Tibial nerve (tissue), 4 donors: ENCODE measurements at regions not wholly inside any gene's neighbourhood (a gene's known extent, or its start where the extent isn't known, plus 50 kb on each side); places are given as distances from the start of the nearest gene placed in this dataset.

Experiments used
- DNase-seq, 2 donors: peaks; one replicate each; pipeline ENCODE4 v3.0.0-alpha.2; 2019; ENCODE audit warnings: low spot score in 2 of 2
- H3K27ac ChIP-seq, 4 donors: fragments of 200-600 bp; sonication (generic) in 3 of 4; one replicate each; pipeline ENCODE4 v1.5.1; 2017 to 2019; ENCODE audit warnings: mild to moderate bottlenecking in 1 of 4
- H3K27me3 ChIP-seq, 2 donors: fragments of 200-600 bp; sonication (generic) in 1 of 2; one replicate each; pipeline versions ENCODE4 v1.5.1 to v1.6.0; 2017 to 2019
- H3K36me3 ChIP-seq, 3 donors: fragments of 200-600 bp; sonication (generic); one replicate each; pipeline ENCODE4 v1.5.1; 2018 to 2019
- H3K4me1 ChIP-seq, 4 donors: fragments of 200-600 bp; sonication (generic) in 3 of 4; one replicate each; pipeline ENCODE4 v1.5.1; 2017 to 2019
- H3K4me3 ChIP-seq, 4 donors: fragments of 200-600 bp; sonication (generic) in 3 of 4; one replicate each; pipeline ENCODE4 v1.5.1; 2017 to 2019; ENCODE audit warnings: mild to moderate bottlenecking in 1 of 4, moderate library complexity in 1 of 4
- H3K9me3 ChIP-seq, 4 donors: fragments of 200-600 bp; sonication (generic) in 3 of 4; one replicate each; pipeline ENCODE4 v1.5.1; 2017 to 2019
- EP300 ChIP-seq, 2 donors: sonication (generic); formaldehyde crosslinking; IDR thresholded peaks; one replicate each; pipeline ENCODE4 v1.6.1; 2017; ENCODE audit warnings: antibody characterized with exemption in 2 of 2, mild to moderate bottlenecking in 1 of 2
- POLR2A ChIP-seq, 2 donors: fragments of 450-650 bp; IDR thresholded peaks; one replicate each; pipeline ENCODE4 v1.6.1; 2017; ENCODE audit warnings: antibody characterized with exemption in 2 of 2, mild to moderate bottlenecking in 2 of 2, moderate library complexity in 2 of 2
- WGBS, 2 donors: methylation state at CpG; one replicate each; pipeline ENCODE4 v1.1.5; 2018; 5-methylcytosine and 5-hydroxymethylcytosine counted together
- TF ChIP-seq, protein P1 (sequence below), 5 experiments: fragments of 200-600 bp in 3 of 5; fragments of 450-650 bp in 2 of 5; sonication (generic) in 3 of 5; IDR thresholded peaks; one replicate each; pipeline ENCODE4 v1.5.1; 2016 to 2019; ENCODE audit warnings: antibody characterized with exemption in 5 of 5, mild to moderate bottlenecking in 3 of 5, moderate library complexity in 2 of 5

DNA sequence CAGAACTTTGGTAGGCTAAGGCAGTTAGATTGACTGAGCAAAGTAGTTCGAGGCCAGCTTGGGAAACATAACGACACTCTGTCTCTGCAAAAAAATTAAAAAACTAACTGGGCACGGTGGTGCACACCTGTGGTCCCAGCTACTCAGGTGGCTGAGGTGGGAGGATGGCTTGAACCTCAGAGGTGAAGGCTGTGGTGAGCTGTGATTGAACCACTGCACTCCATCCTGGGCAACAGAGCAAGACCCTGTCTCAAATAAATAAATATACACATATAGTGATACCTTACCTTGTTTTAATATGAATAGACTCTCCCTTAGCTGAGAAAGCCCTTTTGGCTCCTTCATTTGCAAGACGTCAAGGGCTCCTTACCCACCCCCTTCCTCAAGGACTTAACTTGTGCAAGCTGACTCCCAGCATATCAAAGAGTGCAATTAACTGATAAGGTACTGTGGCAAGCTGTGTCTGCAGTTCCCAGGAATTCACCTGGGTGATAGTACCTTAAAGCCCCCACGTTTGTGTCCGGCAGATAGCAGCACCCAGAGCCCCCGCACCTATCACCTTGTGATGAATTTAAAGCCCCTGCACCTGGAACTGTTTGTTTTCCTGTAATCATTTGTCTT is 655.6 kb upstream of the GALNTL6 start:
- Histone ChIP-seq H3K9me3 (no peaks in the 10 kb centered on the region), H3K27me3 (no peaks in the 10 kb centered on the region), H3K4me1 (no peaks in the 10 kb centered on the region), H3K27ac (no peak overlapping the region), H3K4me3 (no peak overlapping the region), H3K36me3 (no peaks in the 10 kb centered on the region)
- DNase-seq = no peak
- 67 to 71% methylated on average over 7 of the region's 7 CpGs for WGBS, 2 donors
- TF ChIP-seq, protein P1, sequence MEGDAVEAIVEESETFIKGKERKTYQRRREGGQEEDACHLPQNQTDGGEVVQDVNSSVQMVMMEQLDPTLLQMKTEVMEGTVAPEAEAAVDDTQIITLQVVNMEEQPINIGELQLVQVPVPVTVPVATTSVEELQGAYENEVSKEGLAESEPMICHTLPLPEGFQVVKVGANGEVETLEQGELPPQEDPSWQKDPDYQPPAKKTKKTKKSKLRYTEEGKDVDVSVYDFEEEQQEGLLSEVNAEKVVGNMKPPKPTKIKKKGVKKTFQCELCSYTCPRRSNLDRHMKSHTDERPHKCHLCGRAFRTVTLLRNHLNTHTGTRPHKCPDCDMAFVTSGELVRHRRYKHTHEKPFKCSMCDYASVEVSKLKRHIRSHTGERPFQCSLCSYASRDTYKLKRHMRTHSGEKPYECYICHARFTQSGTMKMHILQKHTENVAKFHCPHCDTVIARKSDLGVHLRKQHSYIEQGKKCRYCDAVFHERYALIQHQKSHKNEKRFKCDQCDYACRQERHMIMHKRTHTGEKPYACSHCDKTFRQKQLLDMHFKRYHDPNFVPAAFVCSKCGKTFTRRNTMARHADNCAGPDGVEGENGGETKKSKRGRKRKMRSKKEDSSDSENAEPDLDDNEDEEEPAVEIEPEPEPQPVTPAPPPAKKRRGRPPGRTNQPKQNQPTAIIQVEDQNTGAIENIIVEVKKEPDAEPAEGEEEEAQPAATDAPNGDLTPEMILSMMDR (IDR thresholded peaks at IDR 0.05) = no peak

DNA sequence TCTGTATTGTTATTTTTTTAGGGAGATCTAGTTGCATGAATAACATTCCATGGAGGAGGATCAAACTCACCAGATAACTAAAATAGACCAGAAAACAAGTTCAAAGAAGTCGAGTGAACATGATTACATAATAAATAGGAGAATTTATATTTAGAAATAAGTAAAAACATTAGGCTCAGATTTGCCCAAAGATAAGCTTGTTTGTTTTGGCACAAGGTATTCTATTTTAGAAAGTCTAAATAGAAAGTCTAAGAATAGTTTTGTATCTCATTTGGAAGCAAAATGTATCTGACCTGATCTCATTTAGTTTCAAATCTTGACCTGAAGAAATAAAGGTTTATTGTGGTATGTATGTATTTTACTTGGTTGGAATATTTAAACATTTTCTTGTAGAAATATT is 670.6 kb upstream of the GALNTL6 start:
- H3K4me3 ChIP-seq = no peak overlapping the region
- H3K9me3 ChIP-seq = no peaks in the 10 kb centered on the region
- 30 to 38% methylated on average over 1 of the region's 1 CpG for WGBS, 2 donors
- H3K4me1 ChIP-seq = no peaks in the 10 kb centered on the region
- no peak overlapping the region for H3K27ac ChIP-seq
- no peaks in the 10 kb centered on the region for H3K27me3 ChIP-seq
- DNase-seq = no peak
- TF ChIP-seq POLR2A (IDR thresholded peaks at IDR 0.05) (no peak), EP300 (IDR thresholded peaks at IDR 0.05) (no peak)
- TF ChIP-seq, protein P1 (IDR thresholded peaks at IDR 0.05) = no peak
- no peaks in the 10 kb centered on the region for H3K36me3 ChIP-seq

DNA sequence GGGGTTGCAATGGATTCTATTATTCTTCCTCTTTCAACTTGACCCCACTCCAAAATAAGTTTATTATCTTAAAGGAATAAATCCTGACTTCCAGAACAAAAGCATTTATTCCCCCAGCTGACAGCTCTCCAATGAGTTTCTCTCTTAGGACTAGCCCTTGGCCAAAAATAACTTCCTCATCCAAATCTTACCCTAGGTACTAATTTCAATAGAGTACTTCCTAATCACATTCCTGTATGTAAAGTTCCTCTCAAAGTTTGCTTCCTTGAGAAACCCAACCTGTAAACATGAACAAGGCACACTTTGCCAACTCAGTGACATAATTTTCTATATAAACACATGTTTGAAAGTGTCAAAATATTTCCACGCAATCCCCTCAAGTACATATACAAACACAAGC is 671.2 kb upstream of the GALNTL6 start:
- H3K27ac ChIP-seq = no peak overlapping the region
- TF ChIP-seq EP300 (IDR thresholded peaks at IDR 0.05) = no peak
- TF ChIP-seq POLR2A (IDR thresholded peaks at IDR 0.05) = no peak
- TF ChIP-seq, protein P1 (IDR thresholded peaks at IDR 0.05) = no peak
- no peaks in the 10 kb centered on the region for H3K9me3 ChIP-seq
- DNase-seq = no peak
- no peaks in the 10 kb centered on the region for H3K36me3 ChIP-seq
- no peaks in the 10 kb centered on the region for H3K27me3 ChIP-seq
- no peaks in the 10 kb centered on the region for H3K4me1 ChIP-seq
- 63 to 72% methylated on average over 1 of the region's 1 CpG for WGBS, 2 donors
- H3K4me3 ChIP-seq = no peak overlapping the region

DNA sequence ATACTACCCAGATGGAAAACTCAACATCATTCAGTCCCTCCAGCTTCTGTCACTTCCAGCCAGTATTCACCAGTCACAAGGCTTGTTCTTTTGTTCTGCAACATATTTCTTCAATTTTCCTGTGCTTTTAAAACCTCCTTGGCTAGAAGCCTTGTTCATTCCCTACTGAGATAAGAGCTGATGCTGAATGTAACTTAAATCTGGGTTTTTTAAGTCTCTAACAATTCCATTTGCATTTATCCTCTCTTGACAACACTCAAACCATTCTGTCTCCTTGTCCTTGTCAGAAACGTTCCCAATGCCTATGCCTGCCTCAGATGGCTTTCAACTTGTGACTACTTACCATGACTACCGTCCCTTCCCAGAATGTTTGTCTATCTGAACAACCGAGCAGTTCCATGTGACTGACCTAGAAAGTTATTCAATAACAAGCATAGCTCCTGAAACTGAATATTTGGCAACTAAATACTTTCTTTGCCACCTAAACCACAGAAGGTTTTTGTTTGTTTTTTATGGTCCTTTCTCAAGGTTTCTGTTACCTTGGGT is 682.9 kb upstream of the GALNTL6 start:
- WGBS, 2 donors = 46 to 61% methylated on average over 3 of the region's 3 CpGs
- Histone ChIP-seq H3K27me3 (no peaks in the 10 kb centered on the region), H3K27ac (no peak overlapping the region), H3K4me3 (no peak overlapping the region), H3K36me3 (no peaks in the 10 kb centered on the region), H3K9me3 (no peaks in the 10 kb centered on the region), H3K4me1 (no peaks in the 10 kb centered on the region)
- TF ChIP-seq POLR2A (IDR thresholded peaks at IDR 0.05) (no peak), EP300 (IDR thresholded peaks at IDR 0.05) (no peak)
- TF ChIP-seq, protein P1 (IDR thresholded peaks at IDR 0.05) = no peak
- no peak for DNase-seq

DNA sequence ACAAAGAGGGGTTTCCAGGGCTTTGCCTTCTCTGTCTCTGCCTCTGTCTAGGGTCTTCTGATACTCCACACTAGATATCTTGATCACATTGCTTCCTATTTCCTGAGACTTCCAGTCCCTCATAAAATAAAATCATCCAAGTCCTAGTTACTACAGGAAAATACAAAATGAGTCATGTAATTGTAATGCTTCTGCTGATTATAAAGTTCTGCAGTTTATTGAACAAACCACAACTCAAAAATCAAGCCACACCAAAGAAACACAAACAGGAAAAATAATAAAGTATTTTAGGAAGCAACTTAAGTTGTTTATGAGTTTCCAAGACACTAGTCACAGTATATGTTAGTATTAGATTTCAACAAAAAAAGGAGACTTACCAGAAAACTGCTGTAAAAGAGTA is 695.1 kb upstream of the GALNTL6 start:
- Histone ChIP-seq H3K27me3 (no peaks in the 10 kb centered on the region), H3K4me3 (no peak overlapping the region), H3K36me3 (no peaks in the 10 kb centered on the region), H3K27ac (no peak overlapping the region), H3K9me3 (peaks cover 0 to 7% (median 2%) of the 10 kb centered on the region in 4 donors), H3K4me1 (no peaks in the 10 kb centered on the region)
- TF ChIP-seq POLR2A (IDR thresholded peaks at IDR 0.05) (no peak), EP300 (IDR thresholded peaks at IDR 0.05) (no peak)
- TF ChIP-seq, protein P1 (IDR thresholded peaks at IDR 0.05) = no peak
- no peak for DNase-seq
